Calu3 (cell line): ENCODE measurements at regions not wholly inside any gene's neighbourhood (a gene's known extent, or its start where the extent isn't known, plus 50 kb on each side); places are given as distances from the start of the nearest gene placed in this dataset.
"Not testable (repeated sequence)": the region's sequence is repeated elsewhere in the genome, so short reads cannot be mapped to it uniquely, and the experiment has no call there.

Experiments
- BruUV-seq: library from RNA; stranded (reverse); fragments of 400-500 nt; replicated peaks from 2 replicates; lab custom pipeline; 2021; lab: Mats Ljungman, UMichigan
- CTCF ChIA-PET: fragments of 300-600 bp; sonication (Branson Sonifier 250); formaldehyde crosslinking; loops from one replicate; lab custom pipeline; 2022; ENCODE audit warnings: antibody characterized with exemption; lab: Charles Lee
- DNase-seq: peaks from one replicate; pipeline ENCODE4 v3.0.0; 2022
- H3K27ac Mint-ChIP-seq: one replicate; pipeline ENCODE4 v1.8.0; 2022; ENCODE audit warnings: mixed read lengths; ENCODE audit not compliant: unreplicated experiment
- H3K27me3 Mint-ChIP-seq: one replicate; pipeline ENCODE4 v1.8.0; 2022; ENCODE audit warnings: mixed read lengths; ENCODE audit not compliant: unreplicated experiment
- H3K36me3 Mint-ChIP-seq: one replicate; pipeline ENCODE4 v1.8.0; 2022; ENCODE audit warnings: mild to moderate bottlenecking, moderate library complexity, mixed read lengths; ENCODE audit not compliant: insufficient read depth, unreplicated experiment
- H3K4me1 Mint-ChIP-seq: one replicate; pipeline ENCODE4 v1.8.0; 2022; ENCODE audit warnings: mild to moderate bottlenecking, low read depth, mixed read lengths; ENCODE audit not compliant: unreplicated experiment
- H3K4me3 Mint-ChIP-seq: one replicate; pipeline ENCODE4 v1.8.0; 2022; ENCODE audit warnings: mild to moderate bottlenecking, low read depth, moderate library complexity, mixed read lengths; ENCODE audit not compliant: unreplicated experiment
- H3K9me3 Mint-ChIP-seq: one replicate; pipeline ENCODE4 v1.8.0; 2022; ENCODE audit warnings: low read depth, mixed read lengths; ENCODE audit not compliant: unreplicated experiment
- intact Hi-C: fragments of 100-400 bp; cut with micrococcal nuclease; formaldehyde crosslinking; loops from one replicate; pipeline ENCODE4 v1.10.0; 2022; ENCODE audit not compliant: unreplicated experiment
- TF ChIP-seq, protein P1 (sequence below): fragments of 200-600 bp; IDR thresholded peaks from one replicate; pipeline ENCODE4 v1.8.0; 2022; ENCODE audit warnings: antibody characterized with exemption; ENCODE audit not compliant: unreplicated experiment

DNA sequence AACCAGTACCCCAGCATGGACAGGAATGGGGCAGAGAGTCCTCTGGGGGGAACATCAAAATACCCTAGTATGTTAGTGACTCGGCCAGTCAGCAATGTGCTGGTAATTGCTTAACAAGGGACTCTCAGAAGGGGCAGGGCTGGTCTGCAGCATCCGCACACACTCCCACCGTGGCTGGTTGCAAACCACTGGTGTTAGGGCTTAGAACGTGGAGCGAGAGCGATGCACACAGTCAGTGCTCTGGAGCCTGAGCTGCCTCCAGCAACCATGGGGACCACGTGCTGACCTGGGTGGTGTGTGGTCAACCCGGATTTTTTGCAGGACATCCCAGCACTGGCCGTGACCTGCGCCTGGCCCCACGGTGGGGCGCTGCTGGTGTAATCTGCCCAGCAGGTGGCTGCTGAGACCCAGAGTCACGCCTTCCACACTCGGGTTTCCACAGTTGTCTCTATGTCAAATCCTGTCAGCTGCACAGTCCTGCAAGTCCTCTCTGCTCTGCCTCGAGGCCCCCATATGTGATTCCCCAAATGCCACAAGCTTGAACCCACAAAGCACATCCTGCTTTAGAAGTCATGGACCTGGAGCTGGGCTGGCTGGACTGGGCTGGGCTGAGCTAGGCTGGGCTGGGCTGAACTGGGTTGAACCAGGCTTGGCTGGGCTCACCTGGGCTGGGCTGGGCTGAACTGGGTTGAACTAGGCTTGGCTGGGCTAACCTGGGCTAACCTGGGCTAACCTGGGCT lies 50.6 kb upstream of the GPC1 start:
- Mint-ChIP-seq H3K27me3 (peaks cover 16% of the 10 kb centered on the region), H3K27ac (no peak overlapping the region), H3K9me3 (no peaks in the 10 kb centered on the region), H3K4me1 (peaks cover 8% of the 10 kb centered on the region), H3K4me3 (no peak overlapping the region), H3K36me3 (no peaks in the 10 kb centered on the region)
- BruUV-seq: no TSS peak
- no peak for DNase-seq
- CTCF ChIA-PET: interaction anchor here (0.8 kb wide), 1 partner anchor 49 kb away, joined by 14 read pairs; no protein-coding TSS in a partner anchor
- TF ChIP-seq, protein P1, sequence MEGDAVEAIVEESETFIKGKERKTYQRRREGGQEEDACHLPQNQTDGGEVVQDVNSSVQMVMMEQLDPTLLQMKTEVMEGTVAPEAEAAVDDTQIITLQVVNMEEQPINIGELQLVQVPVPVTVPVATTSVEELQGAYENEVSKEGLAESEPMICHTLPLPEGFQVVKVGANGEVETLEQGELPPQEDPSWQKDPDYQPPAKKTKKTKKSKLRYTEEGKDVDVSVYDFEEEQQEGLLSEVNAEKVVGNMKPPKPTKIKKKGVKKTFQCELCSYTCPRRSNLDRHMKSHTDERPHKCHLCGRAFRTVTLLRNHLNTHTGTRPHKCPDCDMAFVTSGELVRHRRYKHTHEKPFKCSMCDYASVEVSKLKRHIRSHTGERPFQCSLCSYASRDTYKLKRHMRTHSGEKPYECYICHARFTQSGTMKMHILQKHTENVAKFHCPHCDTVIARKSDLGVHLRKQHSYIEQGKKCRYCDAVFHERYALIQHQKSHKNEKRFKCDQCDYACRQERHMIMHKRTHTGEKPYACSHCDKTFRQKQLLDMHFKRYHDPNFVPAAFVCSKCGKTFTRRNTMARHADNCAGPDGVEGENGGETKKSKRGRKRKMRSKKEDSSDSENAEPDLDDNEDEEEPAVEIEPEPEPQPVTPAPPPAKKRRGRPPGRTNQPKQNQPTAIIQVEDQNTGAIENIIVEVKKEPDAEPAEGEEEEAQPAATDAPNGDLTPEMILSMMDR: no peak
- intact Hi-C loops: no loop called here

DNA sequence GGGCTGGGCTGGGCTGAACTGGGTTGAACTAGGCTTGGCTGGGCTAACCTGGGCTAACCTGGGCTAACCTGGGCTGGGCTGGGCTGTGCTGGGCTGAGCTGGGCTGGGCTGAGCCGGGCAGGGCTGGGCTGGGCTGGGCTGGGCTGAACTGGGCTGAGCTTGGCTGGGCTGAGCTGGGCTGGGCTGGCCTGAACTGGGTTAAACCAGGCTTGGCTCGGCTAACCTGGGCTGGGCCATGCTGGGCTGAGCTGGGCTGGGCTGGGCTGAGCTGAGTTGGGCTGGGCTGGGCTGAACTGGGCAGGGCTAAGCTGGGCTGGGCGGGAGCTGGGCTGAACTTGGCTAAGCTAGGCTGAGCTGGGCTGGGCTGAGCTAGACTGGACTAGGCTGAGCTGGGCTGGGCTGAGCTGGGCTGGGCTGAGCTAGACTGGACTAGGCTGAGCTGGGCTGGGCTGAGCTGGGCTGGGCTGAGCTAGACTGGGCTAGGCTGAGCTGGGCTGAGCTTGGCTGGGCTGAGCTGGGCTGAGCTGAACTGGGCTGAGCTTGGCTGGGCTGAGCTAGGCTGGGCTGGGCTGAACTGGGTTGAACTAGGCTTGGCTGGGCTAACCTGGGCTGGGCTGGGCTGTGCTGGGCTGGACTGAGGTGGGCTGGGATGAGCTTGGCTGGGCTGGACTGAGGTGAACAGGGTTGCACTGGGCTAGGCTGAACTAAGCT lies 49.9 kb upstream of the GPC1 start:
- H3K36me3 Mint-ChIP-seq, intact Hi-C loops, H3K4me1 Mint-ChIP-seq, BruUV-seq, H3K4me3 Mint-ChIP-seq, H3K27ac Mint-ChIP-seq, H3K9me3 Mint-ChIP-seq: not testable (repeated sequence)
- CTCF ChIA-PET: interaction anchor here (0.8 kb wide), 1 partner anchor 49 kb away, joined by 14 read pairs; no protein-coding TSS in a partner anchor
- peaks cover 16% of the 10 kb centered on the region for H3K27me3 Mint-ChIP-seq
- peak; percentile 15 for DNase-seq
